Pons (tissue), 1 donor: ENCODE measurements at regions not wholly inside any gene's neighbourhood (a gene's known extent, or its start where the extent isn't known, plus 50 kb on each side); places are given as distances from the start of the nearest gene placed in this dataset.

Experiments used
- DNase-seq: peaks from one replicate; pipeline ENCODE4 v3.0.0-alpha.2; 2016; ENCODE audit warnings: low spot score

- DNase-seq = no peak
These were observed 65.0 kb upstream of the TRPC4 start for GRCh38 chr13:37934339-37935191.

DNA sequence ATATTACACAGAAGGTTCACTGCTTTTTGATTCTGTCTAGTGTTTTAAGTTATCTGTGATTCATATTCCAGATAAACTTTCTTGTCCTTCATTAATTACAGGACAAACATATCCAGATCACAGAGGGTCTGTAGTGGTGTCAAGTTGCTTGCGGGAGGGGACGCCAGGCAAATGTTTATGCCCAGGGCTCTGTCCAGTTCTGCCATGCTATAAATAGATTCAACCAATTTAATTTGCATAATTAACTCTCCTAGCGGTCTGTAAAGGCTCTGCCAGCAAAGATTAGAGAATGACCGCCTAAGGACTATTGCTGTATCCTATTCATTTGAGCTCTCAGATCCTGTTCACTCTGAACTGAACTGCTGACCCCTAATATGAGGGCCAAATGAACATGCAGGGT, 59.7 kb upstream of the TRPC4 start:
- DNase-seq = no peak

DNA sequence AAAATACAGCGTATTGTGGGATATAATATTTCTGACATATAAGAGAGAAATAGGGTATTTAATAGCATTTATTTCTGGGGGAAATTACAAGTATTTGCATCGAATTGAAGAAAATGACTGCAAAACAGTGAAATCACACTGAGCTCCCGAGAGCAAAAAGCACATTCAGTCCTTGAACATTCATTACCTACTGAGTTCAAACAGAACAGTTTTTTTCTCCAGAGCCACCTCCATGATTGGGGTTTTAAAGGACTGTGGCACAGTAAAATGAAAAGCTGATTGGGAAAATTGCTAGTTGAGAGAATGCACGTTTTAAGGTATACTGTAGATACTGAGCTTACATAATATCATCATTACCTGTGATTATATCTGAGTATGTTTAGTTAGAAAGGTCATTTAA, 58.0 kb upstream of the TRPC4 start:
- DNase-seq = no peak

DNA sequence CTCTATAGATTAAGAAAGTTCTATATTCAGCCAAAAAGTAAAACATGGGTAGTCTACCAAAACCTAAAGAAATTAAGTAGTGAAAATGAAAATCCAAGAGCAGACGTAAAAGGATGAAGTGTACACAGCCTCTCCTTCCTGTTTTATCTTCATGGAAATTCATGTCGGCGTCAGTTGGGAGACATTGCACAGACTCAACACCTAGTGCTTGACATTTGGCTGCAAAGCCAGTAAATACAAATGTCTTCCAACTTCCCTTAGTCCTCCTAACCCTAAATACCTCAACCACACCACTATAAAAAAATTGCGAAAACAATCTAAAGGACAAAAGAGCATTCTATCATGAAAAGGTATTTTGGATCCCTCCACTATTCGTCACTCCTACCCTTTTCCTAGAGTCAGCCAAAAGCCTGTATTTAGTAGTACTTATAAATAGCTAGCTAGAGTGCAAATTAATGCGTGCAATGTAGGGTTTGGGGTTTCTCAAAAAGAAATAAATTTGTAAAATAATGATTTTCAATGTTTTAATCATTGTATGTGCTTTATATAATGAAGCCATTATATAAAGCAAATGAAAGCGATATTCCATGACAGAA, 56.4 kb upstream of the TRPC4 start:
- DNase-seq = no peak

DNA sequence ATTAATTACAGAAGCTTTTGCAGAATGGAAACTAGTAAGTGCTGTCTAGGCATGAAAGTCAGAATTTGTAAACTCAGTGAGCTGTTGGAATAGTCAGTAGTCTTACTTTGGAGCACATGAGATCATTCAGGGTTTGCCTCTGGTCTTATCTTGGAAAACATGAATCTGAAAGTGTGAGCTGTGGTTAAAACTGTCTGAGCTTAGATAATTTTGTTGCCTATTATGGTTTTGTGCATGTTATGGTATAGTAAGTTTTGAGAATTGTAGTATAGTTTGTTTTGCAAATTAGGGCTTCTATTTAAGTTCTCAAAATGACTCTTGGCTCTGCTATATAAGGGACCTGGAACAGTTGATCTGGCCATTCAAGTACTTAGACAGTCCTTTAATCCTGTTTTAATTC, 53.7 kb upstream of the TRPC4 start:
- no peak for DNase-seq

DNA sequence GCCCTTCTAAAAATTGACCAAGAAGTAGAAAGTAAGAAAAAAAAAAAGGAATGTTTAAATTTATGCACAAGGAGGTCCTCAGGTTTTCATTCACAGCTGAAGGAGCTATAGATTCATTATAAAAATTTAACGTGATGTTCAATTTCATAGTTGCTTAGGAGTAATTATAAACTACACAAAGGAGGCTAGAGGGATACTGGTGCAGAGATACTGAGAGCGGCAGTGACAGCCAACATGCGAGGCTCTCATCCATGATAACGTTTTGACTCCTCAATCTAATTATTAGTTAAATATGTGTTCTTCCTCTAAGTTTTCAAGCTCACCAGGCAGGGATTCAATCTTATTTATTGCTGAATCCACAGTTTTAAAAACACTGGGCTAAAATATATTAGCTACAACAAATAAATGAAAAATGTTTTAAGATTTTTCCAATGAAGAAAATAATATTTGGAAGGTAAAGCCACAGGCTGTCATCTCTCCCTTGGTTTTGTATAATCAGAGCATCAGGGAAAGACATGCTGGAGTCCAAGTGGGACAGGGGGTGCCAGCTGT, 49.8 kb upstream of the TRPC4 start:
- DNase-seq = no peak
